NB4 (cell line): ENCODE measurements at regions not wholly inside any gene's neighbourhood (a gene's known extent, or its start where the extent isn't known, plus 50 kb on each side); places are given as distances from the start of the nearest gene placed in this dataset.

Source experiments
- MYC ChIP-seq: IDR thresholded peaks from 2 replicates; pipeline ENCODE4 v1.6.1; 2011; ENCODE audit warnings: low read depth, low read length
- POLR2A ChIP-seq: IDR thresholded peaks from 2 replicates; pipeline ENCODE4 v1.6.1; 2011; ENCODE audit warnings: mild to moderate bottlenecking; ENCODE audit not compliant: insufficient read length; ENCODE audit errors: extremely low read depth
- TF ChIP-seq, protein P1 (sequence below): IDR thresholded peaks from one replicate; pipeline ENCODE4 v1.5.1; 2012; ENCODE audit warnings: low read depth, low read length

DNA sequence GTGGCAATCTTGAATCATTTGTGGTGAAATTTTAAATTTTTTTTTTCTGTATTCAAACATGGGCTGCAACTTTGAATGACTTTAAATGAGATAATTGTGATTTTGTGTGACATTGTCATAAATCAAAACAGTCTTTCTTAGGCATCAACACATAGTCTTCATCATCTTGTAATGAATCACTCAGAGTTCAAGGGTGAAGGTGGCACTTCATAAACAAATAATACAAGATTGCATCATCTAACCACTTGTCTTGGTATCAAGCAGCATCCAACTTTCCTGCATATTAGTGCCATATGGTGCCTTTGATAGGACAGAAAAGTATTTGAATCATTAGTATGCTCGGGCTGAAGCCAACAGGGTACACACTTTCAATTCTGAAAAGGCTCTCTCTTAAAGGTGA is 392.4 kb upstream of the GOT2 start:
- TF ChIP-seq, protein P1, sequence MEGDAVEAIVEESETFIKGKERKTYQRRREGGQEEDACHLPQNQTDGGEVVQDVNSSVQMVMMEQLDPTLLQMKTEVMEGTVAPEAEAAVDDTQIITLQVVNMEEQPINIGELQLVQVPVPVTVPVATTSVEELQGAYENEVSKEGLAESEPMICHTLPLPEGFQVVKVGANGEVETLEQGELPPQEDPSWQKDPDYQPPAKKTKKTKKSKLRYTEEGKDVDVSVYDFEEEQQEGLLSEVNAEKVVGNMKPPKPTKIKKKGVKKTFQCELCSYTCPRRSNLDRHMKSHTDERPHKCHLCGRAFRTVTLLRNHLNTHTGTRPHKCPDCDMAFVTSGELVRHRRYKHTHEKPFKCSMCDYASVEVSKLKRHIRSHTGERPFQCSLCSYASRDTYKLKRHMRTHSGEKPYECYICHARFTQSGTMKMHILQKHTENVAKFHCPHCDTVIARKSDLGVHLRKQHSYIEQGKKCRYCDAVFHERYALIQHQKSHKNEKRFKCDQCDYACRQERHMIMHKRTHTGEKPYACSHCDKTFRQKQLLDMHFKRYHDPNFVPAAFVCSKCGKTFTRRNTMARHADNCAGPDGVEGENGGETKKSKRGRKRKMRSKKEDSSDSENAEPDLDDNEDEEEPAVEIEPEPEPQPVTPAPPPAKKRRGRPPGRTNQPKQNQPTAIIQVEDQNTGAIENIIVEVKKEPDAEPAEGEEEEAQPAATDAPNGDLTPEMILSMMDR = no peak
- TF ChIP-seq POLR2A = no peak
- no peak for TF ChIP-seq MYC
